Smooth muscle cell of the brain vasculature (primary cell): ENCODE measurements at regions not wholly inside any gene's neighbourhood (a gene's known extent, or its start where the extent isn't known, plus 50 kb on each side); places are given as distances from the start of the nearest gene placed in this dataset.
A peak's percentile ranks its signal among the peaks of the same experiment; 100 is the strongest.
"Not testable (repeated sequence)": the region's sequence is repeated elsewhere in the genome, so short reads cannot be mapped to it uniquely, and the experiment has no call there.

Experiments
- DNase-seq: peaks from one replicate; pipeline ENCODE4 v3.0.0-alpha.2; 2012; ENCODE audit warnings: low read depth, low spot score

GRCh38 chrX:121642415-121642814 lies 595.0 kb downstream of the GLUD2 start:
- no peak for DNase-seq

GRCh38 chrX:121649417-121649816 lies 602.0 kb downstream of the GLUD2 start:
- no peak for DNase-seq

- DNase-seq = peak; percentile 10
Measured at GRCh38 chrX:121655276-121655675, 607.9 kb downstream of the GLUD2 start.

- DNase-seq = no peak
Measured at GRCh38 chrX:121666171-121666570, 618.8 kb downstream of the GLUD2 start.

GRCh38 chrX:121671649-121672048 lies 624.2 kb downstream of the GLUD2 start:
- DNase-seq = no peak

GRCh38 chrX:121709236-121709635 lies 661.8 kb downstream of the GLUD2 start:
- not testable (repeated sequence) for DNase-seq

- DNase-seq = no peak
Measured at GRCh38 chrX:121733514-121733913, 686.1 kb downstream of the GLUD2 start.

- no peak for DNase-seq
Measured at GRCh38 chrX:121746105-121746504, 698.7 kb downstream of the GLUD2 start.

GRCh38 chrX:121753602-121754001 lies 706.2 kb downstream of the GLUD2 start:
- not testable (repeated sequence) for DNase-seq

- no peak for DNase-seq
Measured at GRCh38 chrX:121754301-121754700, 706.9 kb downstream of the GLUD2 start.

- DNase-seq = no peak
Measured at GRCh38 chrX:121755541-121755940, 708.1 kb downstream of the GLUD2 start.

- no peak for DNase-seq
Measured at GRCh38 chrX:121761845-121762244, 714.4 kb downstream of the GLUD2 start.

GRCh38 chrX:121763671-121764070 lies 716.3 kb downstream of the GLUD2 start:
- DNase-seq = no peak

- DNase-seq = not testable (repeated sequence)
Measured at GRCh38 chrX:121768210-121768609, 720.8 kb downstream of the GLUD2 start.

- no peak for DNase-seq
Measured at GRCh38 chrX:121781991-121782390, 734.6 kb downstream of the GLUD2 start.

GRCh38 chrX:121782544-121782943 lies 735.1 kb downstream of the GLUD2 start:
- no peak for DNase-seq

- DNase-seq = no peak
Measured at GRCh38 chrX:121782976-121783375, 735.6 kb downstream of the GLUD2 start.

GRCh38 chrX:121802881-121803412 lies 755.5 kb downstream of the GLUD2 start:
- DNase-seq = no peak

- no peak for DNase-seq
Measured at GRCh38 chrX:121823406-121823805, 776.0 kb downstream of the GLUD2 start.

GRCh38 chrX:121831601-121832000 lies 784.2 kb downstream of the GLUD2 start:
- no peak for DNase-seq

- DNase-seq = no peak
Measured at GRCh38 chrX:121832446-121832845, 785.0 kb downstream of the GLUD2 start.

- no peak for DNase-seq
Measured at GRCh38 chrX:121836000-121836399, 788.6 kb downstream of the GLUD2 start.

- peak; percentile 20 for DNase-seq
Measured at GRCh38 chrX:121851033-121851432, 803.6 kb downstream of the GLUD2 start.
